Left lung (tissue), 4 donors: ENCODE measurements at regions not wholly inside any gene's neighbourhood (a gene's known extent, or its start where the extent isn't known, plus 50 kb on each side); places are given as distances from the start of the nearest gene placed in this dataset.

Experiments used
- ATAC-seq: fragments of 200-7000 bp; cut with Tn5 transposase; one replicate; pipeline ENCODE4 v1.9.1; 2020; ENCODE audit warnings: moderate library complexity
- DNase-seq, 4 donors: peaks; one replicate each; pipeline ENCODE4 v3.0.0-alpha.2; 2013 to 2020
- H3K27ac ChIP-seq, 2 donors: fragments of 200-600 bp; sonication (generic) in 1 of 2; one replicate each; pipeline versions ENCODE4 v1.5.0 to v1.8.0; 2020 to 2021
- H3K27me3 ChIP-seq, 2 donors: fragments of 200-600 bp; sonication (generic) in 1 of 2; one replicate each; pipeline versions ENCODE4 v1.5.0 to v1.8.0; 2020 to 2021
- H3K36me3 ChIP-seq, 2 donors: fragments of 200-600 bp; sonication (generic) in 1 of 2; one replicate each; pipeline versions ENCODE4 v1.5.0 to v1.8.0; 2020 to 2021
- H3K4me1 ChIP-seq, 2 donors: fragments of 200-600 bp; one replicate each; pipeline ENCODE4 v1.8.0; 2021
- H3K4me3 ChIP-seq, 2 donors: fragments of 200-600 bp; sonication (generic) in 1 of 2; one replicate each; pipeline versions ENCODE4 v1.5.0 to v1.8.0; 2020 to 2021; ENCODE audit warnings: mild to moderate bottlenecking in 1 of 2
- H3K9me3 ChIP-seq, 2 donors: fragments of 200-600 bp; sonication (generic) in 1 of 2; one replicate each; pipeline versions ENCODE4 v1.5.0 to v1.8.0; 2020 to 2021
- intact Hi-C, 2 donors: fragments of 100-400 bp; cut with DNase I; formaldehyde crosslinking; loops; one replicate each; pipeline versions ENCODE4 v1.11.2 to v1.14.2; 2022
- TF ChIP-seq, protein P1 (sequence below), 2 donors: fragments of 200-600 bp; sonication (generic) in 1 of 2; IDR thresholded peaks; one replicate each; pipeline versions ENCODE4 v1.5.0 to v1.8.0; 2021; ENCODE audit warnings: antibody characterized with exemption in 2 of 2
- donor health status: DM: no; HTN: yes; CAD: no.
- donor health status: DM: no; HTN: no; CAD: no.

DNA sequence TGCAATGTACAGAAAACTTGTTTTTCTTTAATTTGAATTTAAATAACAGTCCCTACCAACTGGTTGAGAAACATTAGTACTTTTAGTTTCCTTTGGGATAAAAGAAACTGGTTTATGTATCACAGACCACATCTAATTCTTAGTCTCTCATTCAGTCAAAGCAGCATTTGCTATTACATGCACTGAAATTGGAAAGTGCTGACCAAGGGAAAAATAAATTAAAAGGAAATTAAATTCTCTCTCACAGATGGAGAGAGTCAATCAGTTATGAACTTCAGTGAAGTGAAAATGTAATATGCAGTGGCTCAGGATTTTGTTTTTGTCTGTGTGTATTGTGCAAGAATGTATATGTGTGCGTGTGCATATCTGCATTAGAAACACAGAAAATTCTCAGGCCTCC, 121.7 kb downstream of the TUSC1 start:
- Histone ChIP-seq H3K36me3 (no peaks in the 10 kb centered on the region), H3K27ac (no peak overlapping the region), H3K4me1 (no peaks in the 10 kb centered on the region), H3K4me3 (no peak overlapping the region), H3K9me3 (no peaks in the 10 kb centered on the region), H3K27me3 (no peaks in the 10 kb centered on the region)
- ATAC-seq (no peak), DNase-seq (no peak)
- TF ChIP-seq, protein P1, sequence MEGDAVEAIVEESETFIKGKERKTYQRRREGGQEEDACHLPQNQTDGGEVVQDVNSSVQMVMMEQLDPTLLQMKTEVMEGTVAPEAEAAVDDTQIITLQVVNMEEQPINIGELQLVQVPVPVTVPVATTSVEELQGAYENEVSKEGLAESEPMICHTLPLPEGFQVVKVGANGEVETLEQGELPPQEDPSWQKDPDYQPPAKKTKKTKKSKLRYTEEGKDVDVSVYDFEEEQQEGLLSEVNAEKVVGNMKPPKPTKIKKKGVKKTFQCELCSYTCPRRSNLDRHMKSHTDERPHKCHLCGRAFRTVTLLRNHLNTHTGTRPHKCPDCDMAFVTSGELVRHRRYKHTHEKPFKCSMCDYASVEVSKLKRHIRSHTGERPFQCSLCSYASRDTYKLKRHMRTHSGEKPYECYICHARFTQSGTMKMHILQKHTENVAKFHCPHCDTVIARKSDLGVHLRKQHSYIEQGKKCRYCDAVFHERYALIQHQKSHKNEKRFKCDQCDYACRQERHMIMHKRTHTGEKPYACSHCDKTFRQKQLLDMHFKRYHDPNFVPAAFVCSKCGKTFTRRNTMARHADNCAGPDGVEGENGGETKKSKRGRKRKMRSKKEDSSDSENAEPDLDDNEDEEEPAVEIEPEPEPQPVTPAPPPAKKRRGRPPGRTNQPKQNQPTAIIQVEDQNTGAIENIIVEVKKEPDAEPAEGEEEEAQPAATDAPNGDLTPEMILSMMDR (IDR thresholded peaks at IDR 0.05), result no peak
- intact Hi-C loops, result no loop called here

DNA sequence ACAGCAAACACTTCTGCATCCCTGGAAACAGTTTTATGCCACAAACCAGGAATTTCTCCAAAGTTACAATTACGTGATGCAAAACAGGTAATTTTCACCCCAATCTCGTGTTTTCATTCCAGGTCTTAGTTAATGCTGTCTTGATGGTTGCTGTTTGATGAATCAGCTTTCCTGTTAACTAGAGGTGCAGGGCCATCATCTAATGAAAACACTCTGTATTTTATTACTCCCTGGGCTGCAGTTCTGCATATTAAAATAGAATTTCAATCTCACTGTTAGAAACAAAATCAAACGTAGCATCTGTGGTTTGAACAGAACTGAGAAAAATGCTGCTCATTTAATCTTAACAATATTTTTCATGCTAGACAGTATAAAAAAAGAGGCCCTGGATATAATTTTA, 129.4 kb downstream of the TUSC1 start:
- Histone ChIP-seq H3K4me1 (no peaks in the 10 kb centered on the region), H3K4me3 (no peak overlapping the region), H3K9me3 (no peaks in the 10 kb centered on the region), H3K27ac (no peak overlapping the region), H3K36me3 (no peaks in the 10 kb centered on the region), H3K27me3 (no peaks in the 10 kb centered on the region)
- intact Hi-C loops, result no loop called here
- TF ChIP-seq, protein P1 (IDR thresholded peaks at IDR 0.05), result no peak
- no peak for DNase-seq
- no peak for ATAC-seq

DNA sequence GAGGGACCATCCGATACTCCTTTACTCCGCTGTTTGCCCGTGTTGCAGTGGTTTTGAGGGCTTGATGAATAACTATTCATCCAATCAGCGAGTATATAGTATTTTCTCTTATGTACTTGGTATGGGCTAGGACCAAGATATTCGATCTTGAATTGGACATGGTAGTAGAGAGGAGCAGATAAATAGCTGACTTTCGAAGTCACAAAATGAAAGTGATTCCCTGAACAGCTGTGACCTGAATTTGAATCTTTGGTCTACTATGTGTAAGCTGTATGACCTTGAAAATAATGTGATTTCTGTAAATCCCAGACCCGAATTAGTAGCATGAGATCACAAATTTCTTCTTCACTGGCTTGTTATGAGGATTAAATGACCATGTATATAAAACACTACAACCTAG, 134.4 kb downstream of the TUSC1 start:
- TF ChIP-seq, protein P1 (IDR thresholded peaks at IDR 0.05), result no peak
- no peaks in the 10 kb centered on the region for H3K4me1 ChIP-seq
- ATAC-seq, result no peak

DNA sequence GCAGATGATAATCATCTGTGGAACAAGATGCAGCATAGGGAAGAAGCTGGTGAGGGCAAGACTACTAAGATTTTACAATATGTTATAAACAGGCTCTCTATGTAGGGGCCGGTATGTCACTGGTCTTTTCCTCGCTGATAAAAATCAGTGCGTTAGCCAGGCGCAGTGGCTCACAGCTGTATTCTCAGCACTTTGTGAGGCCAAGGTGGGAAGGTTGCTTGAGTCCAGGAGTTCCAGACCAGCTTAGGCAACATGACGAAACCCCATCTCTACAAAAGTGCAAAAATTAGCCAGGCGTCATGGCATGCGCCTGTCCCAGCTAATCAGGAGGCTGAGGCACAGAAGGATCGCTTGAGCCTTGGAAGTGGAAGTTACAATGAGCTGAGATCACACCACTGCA, 135.9 kb downstream of the TUSC1 start:
- Histone ChIP-seq H3K27ac (no peak overlapping the region), H3K27me3 (no peaks in the 10 kb centered on the region), H3K36me3 (no peaks in the 10 kb centered on the region), H3K4me1 (no peaks in the 10 kb centered on the region), H3K4me3 (no peak overlapping the region), H3K9me3 (no peaks in the 10 kb centered on the region)
- DNase-seq (no peak), ATAC-seq (no peak)
- TF ChIP-seq, protein P1 (IDR thresholded peaks at IDR 0.05), result no peak
- intact Hi-C loops, result no loop called here

More for the DNA sequence above, 134.4 kb downstream of the TUSC1 start:
- Histone ChIP-seq H3K36me3 (no peaks in the 10 kb centered on the region), H3K9me3 (no peaks in the 10 kb centered on the region), H3K27ac (no peak overlapping the region), H3K4me3 (no peak overlapping the region), H3K27me3 (no peaks in the 10 kb centered on the region)
- DNase-seq, result no peak
- intact Hi-C loops, result no loop called here

DNA sequence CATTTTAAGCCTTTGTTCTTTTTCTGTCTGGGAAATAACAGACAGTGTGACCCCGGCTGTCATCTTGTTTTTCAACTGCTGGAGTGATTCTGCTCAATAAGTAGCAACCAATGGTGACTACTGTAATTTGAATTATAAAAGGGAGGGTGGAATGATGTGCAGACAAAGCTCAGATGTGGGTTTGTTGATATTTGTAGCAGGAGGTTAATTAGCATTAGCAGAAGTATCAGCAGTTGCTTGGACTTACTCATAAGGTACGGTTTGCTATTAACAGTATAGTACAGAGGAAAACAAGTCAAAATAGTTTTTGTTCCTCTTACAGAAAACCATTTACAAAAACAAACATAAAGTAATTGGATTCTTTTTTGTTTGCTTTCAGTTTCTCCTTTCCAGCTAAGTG, 140.4 kb downstream of the TUSC1 start:
- DNase-seq, result no peak
- TF ChIP-seq, protein P1 (IDR thresholded peaks at IDR 0.05), result no peak
- Histone ChIP-seq H3K36me3 (no peaks in the 10 kb centered on the region), H3K9me3 (no peaks in the 10 kb centered on the region), H3K4me3 (no peak overlapping the region), H3K27ac (no peak overlapping the region), H3K4me1 (no peaks in the 10 kb centered on the region), H3K27me3 (no peaks in the 10 kb centered on the region)
- intact Hi-C loops, result no loop called here
- no peak for ATAC-seq
